Right atrium auricular region (tissue), 2 donors: ENCODE measurements at regions not wholly inside any gene's neighbourhood (a gene's known extent, or its start where the extent isn't known, plus 50 kb on each side); places are given as distances from the start of the nearest gene placed in this dataset.

Experiments
- DNase-seq: peaks from one replicate; pipeline ENCODE4 v3.0.0-alpha.2; 2019; ENCODE audit warnings: low spot score
- H3K27ac ChIP-seq, 2 donors: fragments of 200-600 bp; sonication (generic); 1 replicate in 1 of 2; 2 replicates in 1 of 2; pipeline ENCODE4 v1.5.1; 2016 to 2019
- H3K27me3 ChIP-seq, 2 donors: fragments of 200-600 bp; sonication (generic); one replicate each; pipeline versions ENCODE4 v1.5.1 to v1.6.0; 2017 to 2019
- H3K36me3 ChIP-seq: fragments of 200-600 bp; sonication (generic); one replicate; pipeline ENCODE4 v1.5.1; 2016
- H3K4me1 ChIP-seq, 2 donors: fragments of 200-600 bp; sonication (generic); one replicate each; pipeline versions ENCODE4 v1.5.1 to v1.6.0; 2017 to 2019
- H3K4me3 ChIP-seq, 2 donors: fragments of 200-600 bp; sonication (generic); 1 replicate in 1 of 2; 2 replicates in 1 of 2; pipeline ENCODE4 v1.5.1; 2017 to 2019; ENCODE audit warnings: mild to moderate bottlenecking in 1 of 2, moderate library complexity in 1 of 2
- H3K9me3 ChIP-seq, 2 donors: fragments of 200-600 bp; sonication (generic); one replicate each; pipeline ENCODE4 v1.5.1; 2019
- TF ChIP-seq, protein P1 (sequence below), 2 donors: fragments of 200-600 bp; sonication (generic); IDR thresholded peaks; one replicate each; pipeline ENCODE4 v1.5.1; 2019; ENCODE audit warnings: antibody characterized with exemption in 2 of 2

DNA sequence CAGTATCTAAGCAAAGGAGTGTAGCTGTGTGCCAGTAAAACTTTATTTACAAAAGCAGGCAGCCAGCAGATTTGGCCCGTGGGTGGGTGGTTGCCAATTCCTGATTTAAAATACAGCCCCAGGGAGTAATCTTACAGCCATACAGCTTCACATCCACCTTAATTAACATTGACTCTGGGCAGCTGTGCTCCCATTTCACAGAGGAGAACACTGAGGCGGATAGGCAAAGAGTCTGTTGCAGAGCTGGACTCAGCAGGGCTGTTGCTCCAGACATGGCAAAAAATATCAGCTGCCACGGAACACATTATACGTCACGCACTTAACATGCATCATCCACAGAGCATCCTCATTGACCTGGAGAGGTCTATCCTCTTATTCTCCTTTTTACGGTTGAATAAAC is 289.9 kb downstream of the DHX35 start:
- Histone ChIP-seq H3K36me3 (no peaks in the 10 kb centered on the region), H3K27me3 (no peaks in the 10 kb centered on the region), H3K27ac (no peak overlapping the region), H3K9me3 (no peaks in the 10 kb centered on the region), H3K4me1 (no peaks in the 10 kb centered on the region), H3K4me3 (no peak overlapping the region)
- TF ChIP-seq, protein P1, sequence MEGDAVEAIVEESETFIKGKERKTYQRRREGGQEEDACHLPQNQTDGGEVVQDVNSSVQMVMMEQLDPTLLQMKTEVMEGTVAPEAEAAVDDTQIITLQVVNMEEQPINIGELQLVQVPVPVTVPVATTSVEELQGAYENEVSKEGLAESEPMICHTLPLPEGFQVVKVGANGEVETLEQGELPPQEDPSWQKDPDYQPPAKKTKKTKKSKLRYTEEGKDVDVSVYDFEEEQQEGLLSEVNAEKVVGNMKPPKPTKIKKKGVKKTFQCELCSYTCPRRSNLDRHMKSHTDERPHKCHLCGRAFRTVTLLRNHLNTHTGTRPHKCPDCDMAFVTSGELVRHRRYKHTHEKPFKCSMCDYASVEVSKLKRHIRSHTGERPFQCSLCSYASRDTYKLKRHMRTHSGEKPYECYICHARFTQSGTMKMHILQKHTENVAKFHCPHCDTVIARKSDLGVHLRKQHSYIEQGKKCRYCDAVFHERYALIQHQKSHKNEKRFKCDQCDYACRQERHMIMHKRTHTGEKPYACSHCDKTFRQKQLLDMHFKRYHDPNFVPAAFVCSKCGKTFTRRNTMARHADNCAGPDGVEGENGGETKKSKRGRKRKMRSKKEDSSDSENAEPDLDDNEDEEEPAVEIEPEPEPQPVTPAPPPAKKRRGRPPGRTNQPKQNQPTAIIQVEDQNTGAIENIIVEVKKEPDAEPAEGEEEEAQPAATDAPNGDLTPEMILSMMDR (IDR thresholded peaks at IDR 0.05), result no peak
- no peak for DNase-seq

DNA sequence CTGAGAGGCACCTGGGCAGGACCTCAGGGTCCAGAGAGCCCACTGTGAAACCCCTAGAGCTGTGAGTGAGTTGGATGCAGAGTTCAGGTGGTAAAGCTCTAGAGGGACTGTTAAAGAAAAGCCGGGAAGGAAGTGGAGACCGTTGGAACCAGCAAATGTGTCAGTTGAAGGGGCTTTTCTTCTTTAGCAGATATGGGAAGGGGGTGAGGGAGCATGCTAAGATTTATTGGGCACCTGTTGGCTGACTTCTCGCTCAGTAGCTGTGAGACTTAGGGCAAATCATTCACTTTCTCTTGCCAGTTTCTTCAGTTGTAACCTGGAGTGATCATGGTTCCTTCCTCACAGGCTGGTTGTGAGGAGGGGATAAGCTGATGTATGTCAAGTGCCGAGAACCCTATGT is 287.7 kb downstream of the DHX35 start:
- TF ChIP-seq, protein P1 (IDR thresholded peaks at IDR 0.05), result no peak
- Histone ChIP-seq H3K4me3 (no peak overlapping the region), H3K36me3 (no peaks in the 10 kb centered on the region), H3K4me1 (no peaks in the 10 kb centered on the region), H3K27me3 (no peaks in the 10 kb centered on the region), H3K9me3 (no peaks in the 10 kb centered on the region), H3K27ac (no peak overlapping the region)
- DNase-seq, result no peak

DNA sequence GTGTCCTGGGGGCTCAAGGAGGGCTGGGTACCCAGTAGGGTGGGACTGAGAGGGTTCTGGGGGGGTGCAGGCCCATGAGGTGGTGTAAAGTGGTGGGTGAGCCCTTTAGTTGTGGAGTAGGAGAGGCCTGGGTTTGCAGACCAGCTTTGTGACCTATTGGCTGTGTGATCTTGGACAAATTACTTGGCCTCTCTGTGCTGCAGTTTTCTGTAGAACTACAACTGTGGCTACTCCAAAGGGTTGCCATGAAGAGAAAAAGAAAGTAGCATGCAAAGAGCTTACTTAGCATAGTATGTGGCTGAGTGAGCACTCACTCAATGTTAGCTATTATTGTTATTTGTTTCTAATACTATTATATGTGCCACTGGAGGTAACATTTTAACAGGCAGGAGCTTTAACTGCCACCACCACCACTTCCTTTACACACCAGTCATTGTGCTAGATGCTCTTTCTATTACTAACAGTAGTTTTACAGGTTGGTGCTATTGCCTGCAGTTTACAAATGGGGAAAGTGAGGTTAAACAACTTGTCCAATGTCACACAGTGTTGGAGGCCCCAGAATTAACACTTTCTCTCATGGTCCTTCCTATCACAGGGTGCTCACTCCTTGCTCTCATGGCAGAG is 286.8 kb downstream of the DHX35 start:
- no peaks in the 10 kb centered on the region for H3K27me3 ChIP-seq
- no peaks in the 10 kb centered on the region for H3K9me3 ChIP-seq
- TF ChIP-seq, protein P1 (IDR thresholded peaks at IDR 0.05), result no peak
- no peaks in the 10 kb centered on the region for H3K4me1 ChIP-seq
- no peaks in the 10 kb centered on the region for H3K36me3 ChIP-seq
- H3K4me3 ChIP-seq, result no peak overlapping the region
- no peak for DNase-seq
- H3K27ac ChIP-seq, result no peak overlapping the region

DNA sequence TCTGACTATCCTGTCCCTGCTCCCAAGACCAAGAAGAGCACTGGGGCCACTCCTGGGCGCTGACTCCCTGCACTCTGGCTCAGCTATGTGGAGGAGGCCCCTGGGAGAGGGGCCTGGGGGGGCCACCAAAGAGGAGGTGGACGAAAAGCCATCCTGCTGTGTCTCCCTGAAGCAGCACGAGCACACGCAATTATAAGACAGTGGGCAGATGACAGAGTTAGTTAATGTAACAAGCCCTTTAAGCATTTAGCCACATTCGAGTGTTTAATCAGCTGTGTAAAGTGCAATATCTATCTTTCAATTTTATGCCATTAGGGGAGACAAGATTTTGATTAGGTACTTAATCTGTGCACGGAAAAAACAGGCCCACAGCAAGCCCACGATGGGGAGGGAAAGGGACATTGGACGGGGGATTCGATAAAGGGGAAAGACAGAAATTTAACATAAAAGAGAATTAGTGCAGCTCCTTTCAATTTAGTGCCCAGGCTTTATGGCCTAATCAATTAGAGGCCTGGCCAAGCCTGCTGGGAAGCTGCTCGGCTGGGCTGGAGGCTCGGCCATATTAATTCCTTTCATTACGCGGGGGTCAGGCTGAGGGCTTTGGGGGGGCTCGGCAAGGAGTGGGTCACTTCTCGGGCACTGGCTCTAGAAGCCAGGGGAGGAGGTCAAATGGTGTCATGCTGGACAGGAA is 286.2 kb downstream of the DHX35 start:
- TF ChIP-seq, protein P1 (IDR thresholded peaks at IDR 0.05), result no peak
- H3K9me3 ChIP-seq, result no peaks in the 10 kb centered on the region
- no peak overlapping the region for H3K27ac ChIP-seq
- H3K4me1 ChIP-seq, result no peaks in the 10 kb centered on the region
- no peak for DNase-seq
- no peaks in the 10 kb centered on the region for H3K36me3 ChIP-seq
- no peaks in the 10 kb centered on the region for H3K27me3 ChIP-seq
- no peak overlapping the region for H3K4me3 ChIP-seq

DNA sequence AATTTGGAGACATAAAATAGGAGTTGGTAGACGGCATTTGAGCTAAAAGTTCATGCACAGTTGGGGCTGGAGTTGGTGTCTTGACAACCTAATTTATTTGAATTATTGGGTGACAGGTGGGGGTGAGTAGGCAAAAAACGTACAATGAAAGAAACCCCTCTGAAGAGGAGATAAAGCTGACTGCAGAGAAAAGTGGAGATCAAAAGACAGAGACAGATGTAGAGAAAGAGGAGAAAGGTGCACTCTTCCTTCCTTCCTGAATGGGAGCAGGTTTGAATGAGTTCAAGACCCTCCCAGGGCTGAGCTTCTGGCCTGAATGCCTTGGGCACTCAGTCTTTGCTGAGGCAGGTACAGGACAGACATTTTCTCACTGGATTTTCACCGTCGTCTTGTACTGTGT is 284.3 kb downstream of the DHX35 start:
- Histone ChIP-seq H3K27ac (no peak overlapping the region), H3K4me3 (no peak overlapping the region), H3K9me3 (peaks cover 0 to 10% of the 10 kb centered on the region in 2 donors), H3K36me3 (no peaks in the 10 kb centered on the region), H3K4me1 (no peaks in the 10 kb centered on the region), H3K27me3 (no peaks in the 10 kb centered on the region)
- DNase-seq, result no peak
- TF ChIP-seq, protein P1 (IDR thresholded peaks at IDR 0.05), result no peak
